Fibroblast of the aortic adventitia (primary cell): ENCODE measurements at regions not wholly inside any gene's neighbourhood (a gene's known extent, or its start where the extent isn't known, plus 50 kb on each side); places are given as distances from the start of the nearest gene placed in this dataset.

ENCODE experiments used
- DNase-seq: peaks from one replicate; pipeline ENCODE4 v3.0.0-alpha.2; 2010; ENCODE audit warnings: low read depth
- H3K4me3 ChIP-seq: 2 replicates; pipeline ENCODE4 v1.5.1; 2011; ENCODE audit warnings: low read depth, mild to moderate bottlenecking, control low read depth, low read length, moderate library complexity
- CTCF ChIP-seq: IDR thresholded peaks from 2 replicates; pipeline ENCODE4 v1.5.1; 2011; ENCODE audit warnings: mild to moderate bottlenecking, low read length, control low read depth, inconsistent platforms; ENCODE audit not compliant: insufficient read depth

- no peak overlapping the region for H3K4me3 ChIP-seq
- no peak for DNase-seq
- TF ChIP-seq CTCF, result no peak
Observed at GRCh38 chr14:80325688-80326087, 114.4 kb upstream of the DIO2 start.

- H3K4me3 ChIP-seq, result no peak overlapping the region
- TF ChIP-seq CTCF, result no peak
- no peak for DNase-seq
Observed at GRCh38 chr14:80325112-80325511, 113.8 kb upstream of the DIO2 start.

- no peak for DNase-seq
- no peak overlapping the region for H3K4me3 ChIP-seq
- no peak for TF ChIP-seq CTCF
Observed at GRCh38 chr14:80324649-80325048, 113.3 kb upstream of the DIO2 start.

GRCh38 chr14:80323038-80323665 is 111.8 kb upstream of the DIO2 start:
- no peak overlapping the region for H3K4me3 ChIP-seq
- no peak for TF ChIP-seq CTCF
- no peak for DNase-seq

- no peak overlapping the region for H3K4me3 ChIP-seq
- no peak for TF ChIP-seq CTCF
Observed at GRCh38 chr14:80316441-80316840, 105.1 kb upstream of the DIO2 start.

GRCh38 chr14:80315681-80316080 is 104.4 kb upstream of the DIO2 start:
- H3K4me3 ChIP-seq, result no peak overlapping the region
- DNase-seq, result peak; percentile 15

More at GRCh38 chr14:80316441-80316840, 105.1 kb upstream of the DIO2 start:
- DNase-seq, result peak; percentile 16

More at GRCh38 chr14:80315681-80316080, 104.4 kb upstream of the DIO2 start:
- TF ChIP-seq CTCF, result no peak
